NCI-H524 (cell line): ENCODE measurements at regions not wholly inside any gene's neighbourhood (a gene's known extent, or its start where the extent isn't known, plus 50 kb on each side); places are given as distances from the start of the nearest gene placed in this dataset.
"Not testable (repeated sequence)": the region's sequence is repeated elsewhere in the genome, so short reads cannot be mapped to it uniquely, and the experiment has no call there.

Experiments
- DNase-seq, 2 experiments: peaks; one replicate each; lab custom pipeline; 2025; lab: John Stamatoyannopoulos, UW

GRCh38 chr7:37617406-37617805 lies 66.2 kb upstream of the GPR141 start:
- not testable (repeated sequence) for DNase-seq

DNA sequence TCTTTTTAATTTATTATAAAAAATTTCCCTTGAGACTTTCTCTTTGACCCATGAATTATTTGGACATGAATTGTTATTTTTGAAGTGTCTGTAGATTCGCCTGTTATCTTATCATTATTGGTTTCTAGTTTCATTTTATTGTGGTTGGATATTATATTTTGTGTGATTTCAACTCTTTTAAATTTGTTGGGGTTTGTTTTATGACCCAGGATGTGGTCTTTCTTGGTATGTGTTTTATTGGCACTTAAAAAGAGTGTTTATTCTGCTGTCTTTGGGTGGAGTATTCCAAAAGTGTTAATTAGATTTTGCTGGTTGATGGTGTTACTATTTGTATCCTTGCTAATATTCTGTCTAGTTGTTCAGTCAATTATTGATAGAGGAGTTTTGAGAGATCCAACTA lies 50.5 kb upstream of the GPR141 start:
- DNase-seq: no peak
